Endothelial cell of umbilical vein (primary cell): ENCODE measurements at regions not wholly inside any gene's neighbourhood (a gene's known extent, or its start where the extent isn't known, plus 50 kb on each side); places are given as distances from the start of the nearest gene placed in this dataset.

Experiments
- BruUV-seq: library from RNA; stranded (reverse); fragments of 400-500 nt; replicated peaks from 2 replicates; lab custom pipeline; 2021; lab: Mats Ljungman, UMichigan
- CTCF ChIA-PET: fragments of 300-600, 350-600 bp; sonication (Branson Sonifier 250); formaldehyde crosslinking; loops from one replicate; lab custom pipeline; 2021; ENCODE audit warnings: antibody characterized with exemption, inconsistent platforms; lab: Charles Lee
- POLR2A ChIA-PET: fragments of 300-600, 350-600 bp; sonication (Branson Sonifier 250); formaldehyde crosslinking; loops from one replicate; lab custom pipeline; 2021; ENCODE audit warnings: antibody characterized with exemption, inconsistent platforms; lab: Charles Lee
- DNase-seq: peaks from one replicate; pipeline ENCODE4 v3.0.0-alpha.2; 2011; ENCODE audit warnings: low read depth, low spot score
- FAIRE-seq: peaks from 2 replicates; lab custom pipeline; 2011; peaks lifted over from hg19 to GRCh38; lab: Jason Lieb, UNC
- H2AFZ ChIP-seq: 2 replicates; pipeline ENCODE4 v1.6.0; 2012; ENCODE audit warnings: low read depth, low read length, control low read depth, inconsistent platforms
- H3K27ac ChIP-seq: 2 replicates; pipeline ENCODE4 v1.5.1; 2011; ENCODE audit warnings: low read depth, mild to moderate bottlenecking, control low read depth, low read length, moderate library complexity; ENCODE audit not compliant: insufficient read depth
- H3K27me3 ChIP-seq, 2 experiments: 2 replicates each; pipeline versions ENCODE4 v1.6.0 to v1.6.1; 2011; ENCODE audit warnings: low read length in 2 of 2, mixed read lengths in 1 of 2; ENCODE audit not compliant: control insufficient read depth in 2 of 2, insufficient read depth in 2 of 2
- H3K36me3 ChIP-seq, 2 experiments: 2 replicates in 1 of 2; 3 replicates in 1 of 2; pipeline ENCODE4 v1.5.1; 2011; ENCODE audit warnings: low read length in 2 of 2, mild to moderate bottlenecking in 1 of 2, moderate library complexity in 1 of 2; ENCODE audit not compliant: control insufficient read depth in 2 of 2, insufficient read depth in 2 of 2; ENCODE audit errors: extremely low read depth in 1 of 2
- H3K4me1 ChIP-seq: 3 replicates; pipeline ENCODE4 v1.5.1; 2011; ENCODE audit warnings: mild to moderate bottlenecking, low read length; ENCODE audit not compliant: control insufficient read depth, insufficient read depth; ENCODE audit errors: extremely low read depth
- H3K4me2 ChIP-seq: 2 replicates; pipeline ENCODE4 v1.6.1; 2011; ENCODE audit warnings: low read length, control low read depth, mixed read lengths; ENCODE audit not compliant: insufficient read depth
- H3K4me3 ChIP-seq, 3 experiments: fragments of 200-600 bp in 1 of 3; sonication (generic), shearing (Covaris generic) in 1 of 3; replicated peaks in 1 of 3; 2 replicates each; pipeline ENCODE4 v1.5.1; 2011 to 2016; ENCODE audit warnings: control low read depth in 3 of 3, low read length in 3 of 3, mild to moderate bottlenecking in 2 of 3, inconsistent platforms in 1 of 3, low read depth in 1 of 3, moderate library complexity in 1 of 3; ENCODE audit not compliant: insufficient read depth in 1 of 3
- H3K79me2 ChIP-seq: 2 replicates; pipeline ENCODE4 v1.6.0; 2012; ENCODE audit warnings: low read length, inconsistent platforms; ENCODE audit not compliant: control insufficient read depth, insufficient read depth
- H3K9ac ChIP-seq: replicated peaks from 2 replicates; pipeline ENCODE3; 2011; ENCODE audit warnings: low read length, control low read depth; ENCODE audit not compliant: insufficient read depth; ENCODE audit errors: extremely low read depth
- H3K9me1 ChIP-seq: replicated peaks from 3 replicates; pipeline ENCODE4 v1.6.0; 2011; ENCODE audit warnings: mild to moderate bottlenecking, low read length; ENCODE audit not compliant: control insufficient read depth, insufficient read depth; ENCODE audit errors: extremely low read depth
- H3K9me3 ChIP-seq: replicated peaks from 2 replicates; pipeline ENCODE4 v1.5.1; 2012; ENCODE audit warnings: low read length, inconsistent platforms; ENCODE audit not compliant: control insufficient read depth, insufficient read depth
- H4K20me1 ChIP-seq: replicated peaks from 2 replicates; pipeline ENCODE3; 2011; ENCODE audit warnings: mild to moderate bottlenecking, low read length; ENCODE audit not compliant: control insufficient read depth, insufficient read depth; ENCODE audit errors: extremely low read depth
- EZH2 ChIP-seq: IDR thresholded peaks from 2 replicates; pipeline ENCODE4 v1.6.1; 2012; ENCODE audit warnings: borderline replicate concordance, low read depth, mild to moderate bottlenecking, moderate library complexity, low read length, inconsistent platforms; ENCODE audit not compliant: severe bottlenecking
- FOS ChIP-seq: IDR thresholded peaks from 2 replicates; pipeline ENCODE4 v1.6.1; 2011; ENCODE audit warnings: mild to moderate bottlenecking, low read length, moderate library complexity, borderline replicate concordance; ENCODE audit not compliant: insufficient read depth
- GATA2 ChIP-seq: IDR thresholded peaks from 2 replicates; pipeline ENCODE4 v1.7.0; 2011; ENCODE audit warnings: low read depth, mild to moderate bottlenecking, moderate library complexity, mixed read lengths, low read length; ENCODE audit not compliant: insufficient read length, insufficient read depth
- JUN ChIP-seq: IDR thresholded peaks from 2 replicates; pipeline ENCODE4 v1.6.1; 2011; ENCODE audit warnings: borderline replicate concordance, low read depth; ENCODE audit not compliant: insufficient read length, insufficient read depth
- MAX ChIP-seq: IDR thresholded peaks from 2 replicates; pipeline ENCODE4 v1.6.1; 2011; ENCODE audit not compliant: insufficient read depth, insufficient read length
- MYC ChIP-seq: IDR thresholded peaks from one replicate; pipeline ENCODE4 v1.6.1; 2011; ENCODE audit warnings: mild to moderate bottlenecking, low read depth, low read length
- POLR2A ChIP-seq: IDR thresholded peaks from 2 replicates; pipeline ENCODE4 v1.6.1; 2012; ENCODE audit warnings: low read depth, mild to moderate bottlenecking, control low read depth, low read length
- POLR2AphosphoS5 ChIP-seq: IDR thresholded peaks from 2 replicates; pipeline ENCODE4 v1.6.1; 2012; ENCODE audit warnings: low read depth, mild to moderate bottlenecking, control low read depth, low read length, moderate library complexity; ENCODE audit not compliant: insufficient read depth
- dilution Hi-C: fragments of 300-500 bp; cut with MboI; formaldehyde crosslinking; loops from one replicate; pipeline ENCODE4 v1.15.0; 2019; ENCODE audit warnings: low sequenced_read_pairs; ENCODE audit not compliant: extremely low pct_ligation_motif_present
- intact Hi-C: fragments of 100-400 bp; cut with micrococcal nuclease; formaldehyde crosslinking; loops from one replicate; pipeline ENCODE4 v1.10.0; 2022
- TF ChIP-seq, protein P1 (sequence below), 2 donors: IDR thresholded peaks; 1 replicate in 1 of 2; 2 replicates in 1 of 2; pipeline ENCODE4 v1.5.1; 2011; ENCODE audit warnings: low read length in 2 of 2, mild to moderate bottlenecking in 2 of 2, moderate library complexity in 2 of 2, control low read depth in 1 of 2, inconsistent platforms in 1 of 2, low read depth in 1 of 2; ENCODE audit not compliant: insufficient read depth in 1 of 2; ENCODE audit errors: extremely low read depth in 1 of 2

DNA sequence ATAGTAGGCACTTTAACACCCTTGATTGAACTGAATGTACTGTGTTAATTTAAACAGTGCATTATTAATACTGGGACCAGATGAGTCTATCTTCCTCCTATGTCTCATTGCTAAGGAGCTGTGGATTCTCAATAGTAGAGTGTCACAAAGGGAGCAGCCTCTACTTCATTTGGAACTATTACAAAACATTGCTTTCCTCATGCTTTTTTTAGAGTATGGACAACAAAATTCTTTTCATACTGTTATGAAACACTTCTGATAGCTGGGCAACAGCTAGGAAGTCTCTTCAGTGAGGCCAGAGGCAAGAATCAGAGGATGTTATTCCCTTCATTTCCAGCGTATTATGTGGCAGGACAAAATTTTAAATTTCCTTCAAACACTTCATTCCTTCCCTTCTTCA lies 160.8 kb downstream of the FBXO8 start:
- dilution Hi-C loops (no loop called here), intact Hi-C loops (loop anchor here (10.0 kb wide), 1 partner anchor 192 kb away; no protein-coding TSS in a partner anchor)
- H3K27ac ChIP-seq = no peak overlapping the region
- FAIRE-seq (no peak), DNase-seq (no peak)
- H3K4me3 ChIP-seq = no peak overlapping the region
- H3K9ac ChIP-seq = no peak overlapping the region
- peaks cover 7 to 26% of the 10 kb centered on the region in 2 experiments for H3K27me3 ChIP-seq
- ChIA-PET CTCF (interaction anchor here (0.7 to 1.7 kb wide), 4 partner anchors 617 to 813 kb away, joined by 3 to 4 read pairs (median 4); no protein-coding TSS in a partner anchor), POLR2A (no interaction called here)
- no peaks in the 10 kb centered on the region for H4K20me1 ChIP-seq
- H3K4me2 ChIP-seq = no peak overlapping the region
- TF ChIP-seq POLR2AphosphoS5 (no peak), EZH2 (no peak), MYC (no peak), GATA2 (no peak), FOS (no peak), POLR2A (no peak), JUN (no peak), MAX (no peak)
- TF ChIP-seq, protein P1, sequence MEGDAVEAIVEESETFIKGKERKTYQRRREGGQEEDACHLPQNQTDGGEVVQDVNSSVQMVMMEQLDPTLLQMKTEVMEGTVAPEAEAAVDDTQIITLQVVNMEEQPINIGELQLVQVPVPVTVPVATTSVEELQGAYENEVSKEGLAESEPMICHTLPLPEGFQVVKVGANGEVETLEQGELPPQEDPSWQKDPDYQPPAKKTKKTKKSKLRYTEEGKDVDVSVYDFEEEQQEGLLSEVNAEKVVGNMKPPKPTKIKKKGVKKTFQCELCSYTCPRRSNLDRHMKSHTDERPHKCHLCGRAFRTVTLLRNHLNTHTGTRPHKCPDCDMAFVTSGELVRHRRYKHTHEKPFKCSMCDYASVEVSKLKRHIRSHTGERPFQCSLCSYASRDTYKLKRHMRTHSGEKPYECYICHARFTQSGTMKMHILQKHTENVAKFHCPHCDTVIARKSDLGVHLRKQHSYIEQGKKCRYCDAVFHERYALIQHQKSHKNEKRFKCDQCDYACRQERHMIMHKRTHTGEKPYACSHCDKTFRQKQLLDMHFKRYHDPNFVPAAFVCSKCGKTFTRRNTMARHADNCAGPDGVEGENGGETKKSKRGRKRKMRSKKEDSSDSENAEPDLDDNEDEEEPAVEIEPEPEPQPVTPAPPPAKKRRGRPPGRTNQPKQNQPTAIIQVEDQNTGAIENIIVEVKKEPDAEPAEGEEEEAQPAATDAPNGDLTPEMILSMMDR (IDR thresholded peaks at IDR 0.05; ENCODE audit: extremely low read depth in 1 of 2, insufficient read depth in 1 of 2, low read depth in 1 of 2, low read length in 2 of 2) = no peak
- H3K79me2 ChIP-seq = no peaks in the 10 kb centered on the region
- no TSS peak for BruUV-seq
- no peaks in the 10 kb centered on the region for H3K9me1 ChIP-seq
- H3K4me1 ChIP-seq = no peaks in the 10 kb centered on the region
- no peak overlapping the region for H2AFZ ChIP-seq
- no peaks in the 10 kb centered on the region for H3K9me3 ChIP-seq
- no peaks in the 10 kb centered on the region for H3K36me3 ChIP-seq
